Activated T-cell treated with anti-CD3 and anti-CD28 coated beads, Interleukin-2, amount 50 U/mL, for 1 hour (primary cell): ENCODE measurements at regions not wholly inside any gene's neighbourhood (a gene's known extent, or its start where the extent isn't known, plus 50 kb on each side); places are given as distances from the start of the nearest gene placed in this dataset.
A peak's percentile ranks its signal among the peaks of the same experiment; 100 is the strongest.

Experiments used
- DNase-seq: peaks from one replicate; pipeline ENCODE4 v3.0.0-alpha.2; 2020

DNA sequence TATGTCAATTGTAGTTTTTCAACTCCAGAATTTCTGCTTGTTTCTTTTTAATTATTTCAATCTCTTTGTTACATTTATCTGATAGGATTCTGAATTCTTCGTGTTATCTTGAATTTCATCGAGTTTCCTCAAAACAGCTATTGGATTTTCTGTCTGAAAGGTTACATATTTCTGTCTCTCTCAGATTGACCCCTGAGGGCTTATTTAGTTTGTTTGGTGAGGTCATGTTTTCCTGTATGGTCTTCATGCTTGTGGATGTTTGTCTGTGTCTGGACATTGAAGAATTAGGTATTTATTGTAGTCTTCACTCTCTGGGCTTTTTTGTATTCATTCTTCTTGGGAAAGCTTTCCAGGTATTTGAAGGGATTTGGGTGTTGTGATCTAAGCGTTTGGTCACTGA, 85.6 kb downstream of the SNAPC1 start:
- no peak for DNase-seq

DNA sequence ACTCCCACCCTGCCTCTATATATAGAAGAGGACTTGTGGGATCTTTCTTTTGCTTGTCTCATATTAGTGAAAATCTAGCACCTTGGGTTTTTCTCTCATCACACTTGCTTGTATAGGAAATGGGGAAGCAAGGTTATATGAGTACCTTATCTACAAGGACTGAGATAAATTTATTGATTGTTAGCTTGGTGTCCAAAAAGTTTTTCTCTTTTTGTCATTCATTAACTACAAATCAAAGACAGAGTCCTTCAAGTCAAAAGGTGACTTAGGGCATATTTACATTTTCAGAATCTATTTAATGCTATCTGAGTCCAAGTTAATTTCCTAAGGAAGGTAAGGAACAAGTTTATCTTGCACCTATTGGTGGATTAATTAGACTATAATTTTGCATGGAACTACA, 92.7 kb downstream of the SNAPC1 start:
- DNase-seq, result no peak

DNA sequence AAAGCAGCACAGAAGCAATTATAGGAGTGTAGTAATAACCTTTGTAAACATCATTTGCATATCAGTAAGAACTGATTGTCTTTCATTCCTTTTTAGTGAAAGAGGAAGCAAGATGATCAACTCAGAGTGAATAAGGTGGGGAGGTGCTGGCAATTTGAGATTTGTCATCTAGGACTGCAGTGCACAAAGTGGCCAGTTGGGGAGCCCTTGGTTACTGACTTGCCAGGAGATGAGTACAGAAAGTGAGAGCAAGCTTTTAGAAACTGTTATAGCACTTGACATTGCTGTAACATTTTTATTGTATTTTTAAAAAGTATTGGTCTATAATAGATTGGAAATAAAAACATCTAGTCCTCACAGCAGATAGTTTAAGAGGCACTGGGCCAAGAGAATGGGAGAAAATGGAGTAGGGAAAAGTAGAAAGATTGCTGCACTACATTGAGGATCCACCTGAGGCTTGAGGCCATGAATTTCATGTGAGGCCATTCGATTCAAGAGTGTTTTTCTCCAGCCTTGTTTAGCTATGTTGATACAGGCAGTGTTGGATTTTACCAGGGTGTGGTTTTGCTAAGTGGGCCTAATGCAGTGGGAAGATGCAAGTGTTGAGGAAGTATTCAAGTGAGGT, 98.2 kb downstream of the SNAPC1 start:
- peak; percentile 63 for DNase-seq

DNA sequence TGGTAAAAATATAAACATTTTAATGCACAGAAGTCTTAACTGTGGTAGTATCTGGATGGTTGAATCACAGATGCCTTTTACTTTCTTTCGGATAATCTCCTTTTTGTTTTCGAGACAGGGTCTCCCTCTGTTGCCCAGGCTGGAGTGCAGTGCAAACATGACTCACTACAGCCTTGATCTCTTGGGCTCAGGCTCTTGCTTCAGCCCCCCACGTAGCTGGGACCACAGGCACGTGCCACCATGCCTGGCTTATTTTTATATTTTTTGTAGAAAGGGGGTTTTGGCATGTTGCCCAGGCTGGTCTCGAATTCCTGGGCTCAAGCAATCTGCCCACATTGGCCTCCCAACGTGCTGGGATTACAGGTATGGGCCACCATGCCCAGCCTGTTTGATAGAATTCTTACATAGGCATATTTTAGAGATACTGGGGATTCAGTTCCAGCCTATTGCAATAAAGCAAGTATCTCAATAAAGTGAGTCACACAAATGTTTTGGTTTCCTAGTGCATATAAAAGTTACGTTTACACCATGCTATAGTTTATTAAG, 99.2 kb downstream of the SNAPC1 start:
- no peak for DNase-seq

DNA sequence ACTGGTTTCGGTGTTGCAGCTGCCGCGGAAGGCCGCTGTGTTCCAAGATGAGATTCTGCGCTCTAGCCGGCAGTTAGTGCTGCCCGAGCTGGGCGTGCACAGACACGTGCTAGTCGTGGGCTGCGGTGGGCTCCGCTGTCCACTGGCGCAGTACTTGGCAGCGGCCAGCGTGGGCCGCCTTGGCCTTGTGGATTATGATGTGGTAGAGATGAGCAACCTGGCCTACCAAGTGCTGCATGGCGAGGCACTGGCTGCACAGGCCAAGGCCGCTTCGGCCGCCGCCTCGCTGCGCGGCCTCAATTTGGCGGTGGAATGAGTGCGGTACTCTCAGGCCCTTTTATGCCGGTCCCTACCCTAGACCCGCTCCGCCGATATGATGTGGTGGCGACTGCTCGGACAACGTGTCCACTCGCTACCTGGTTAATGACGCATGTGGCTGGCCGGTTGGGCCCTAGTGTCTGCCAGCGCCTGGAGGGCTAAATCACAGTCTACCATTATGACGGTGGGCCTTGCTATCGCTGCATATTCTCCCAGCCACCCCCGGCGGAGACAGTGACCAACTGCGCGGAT, 102.2 kb downstream of the SNAPC1 start:
- no peak for DNase-seq

DNA sequence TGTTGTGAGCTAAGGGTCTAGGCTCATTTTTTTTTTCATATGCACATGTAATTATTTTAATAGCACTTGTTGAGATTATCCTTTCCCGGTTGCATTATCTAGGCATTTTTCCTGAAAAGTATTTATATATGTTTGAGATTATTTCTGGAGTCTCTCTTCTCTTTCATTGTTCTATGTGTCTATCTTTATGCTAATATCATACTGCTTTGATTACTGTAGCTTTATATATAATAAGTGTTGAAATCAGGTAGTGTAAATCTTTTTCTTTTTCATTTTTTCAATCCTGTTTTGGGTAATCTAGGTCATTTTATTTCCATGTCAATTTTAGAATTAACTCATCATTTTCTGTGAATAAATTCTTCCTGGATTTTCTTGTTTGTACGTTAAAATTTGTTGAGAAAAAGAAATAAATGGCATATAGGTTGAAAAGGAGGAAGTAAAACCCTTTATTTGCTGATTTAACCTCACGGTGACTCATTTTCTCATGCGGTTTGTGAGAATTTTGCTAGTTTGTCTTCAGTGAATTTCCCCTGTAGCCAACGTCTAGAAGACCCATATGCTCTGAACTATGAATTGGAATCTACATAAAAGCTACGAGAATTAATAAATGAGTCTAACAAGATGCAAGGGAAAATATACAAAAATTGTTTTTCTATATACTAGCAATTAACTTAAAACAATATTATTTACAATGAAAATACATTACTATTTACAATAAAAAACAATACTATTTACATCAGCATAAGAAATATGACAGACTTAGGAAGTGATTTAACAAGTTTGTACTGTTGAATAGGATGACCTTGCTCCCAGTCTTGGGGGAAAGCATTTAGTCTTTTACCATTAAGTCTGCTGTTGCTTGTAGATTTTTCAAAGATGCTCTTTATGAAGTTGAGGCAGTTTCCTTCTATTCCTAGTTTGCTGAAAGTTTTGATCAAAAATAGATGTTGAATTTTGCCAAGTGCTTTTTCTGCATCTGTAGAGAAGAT, 105.0 kb downstream of the SNAPC1 start:
- no peak for DNase-seq

DNA sequence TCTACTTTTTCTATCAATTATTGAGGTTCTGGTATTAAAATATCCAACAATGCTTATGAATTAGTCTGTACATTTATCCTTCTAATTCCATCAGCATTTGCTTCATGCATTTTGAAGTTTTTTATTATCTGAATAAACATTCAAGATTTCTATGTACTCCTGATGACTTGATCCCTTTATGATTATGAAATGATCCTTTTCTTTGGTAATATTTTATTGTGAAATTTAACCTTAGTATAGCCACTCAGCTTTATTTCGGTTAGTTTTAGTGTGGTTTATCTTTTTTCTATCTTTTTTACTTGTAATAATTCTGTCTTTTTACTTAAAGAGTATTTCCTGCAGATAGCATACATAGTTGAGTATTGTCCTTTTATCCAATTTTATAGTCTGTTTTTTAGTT, 106.6 kb downstream of the SNAPC1 start:
- no peak for DNase-seq

DNA sequence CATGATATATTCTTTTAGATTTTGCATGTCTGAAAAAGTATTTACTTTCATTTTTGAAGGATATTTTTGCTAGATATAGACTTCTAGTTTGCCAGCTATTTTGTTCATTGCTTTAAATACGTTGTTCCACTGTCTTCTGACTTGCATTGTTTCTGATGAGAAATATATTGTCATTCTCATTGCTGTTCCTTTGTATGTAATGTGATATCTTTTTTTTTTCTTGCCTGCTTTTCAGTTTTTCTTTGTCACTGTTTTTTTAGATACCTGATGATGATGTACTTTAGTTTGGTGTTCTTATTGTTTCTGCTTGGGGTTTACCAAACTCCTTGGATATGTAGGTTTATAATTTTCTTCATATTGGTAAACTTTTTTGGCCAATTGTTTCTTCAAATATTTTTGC, 107.9 kb downstream of the SNAPC1 start:
- DNase-seq, result no peak

DNA sequence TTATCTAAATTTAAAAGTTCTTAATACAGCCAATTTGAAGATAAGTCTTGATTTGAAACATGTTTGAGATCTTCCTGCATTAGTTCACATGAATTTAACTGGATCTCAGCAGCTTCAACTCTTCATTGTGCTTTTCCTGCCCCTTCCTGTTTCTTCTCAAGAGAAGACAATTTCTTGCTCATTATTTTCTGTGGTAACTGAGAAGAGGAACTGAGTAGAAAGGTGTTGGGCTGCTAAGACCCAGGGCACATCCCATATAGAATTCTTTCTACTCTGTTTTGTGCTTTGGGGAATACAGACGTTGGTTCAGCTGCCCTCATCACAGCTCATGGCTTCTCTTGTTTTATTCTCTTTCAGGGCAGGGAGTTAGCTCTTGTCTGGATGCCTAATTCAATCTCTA, 110.2 kb downstream of the SNAPC1 start:
- no peak for DNase-seq

DNA sequence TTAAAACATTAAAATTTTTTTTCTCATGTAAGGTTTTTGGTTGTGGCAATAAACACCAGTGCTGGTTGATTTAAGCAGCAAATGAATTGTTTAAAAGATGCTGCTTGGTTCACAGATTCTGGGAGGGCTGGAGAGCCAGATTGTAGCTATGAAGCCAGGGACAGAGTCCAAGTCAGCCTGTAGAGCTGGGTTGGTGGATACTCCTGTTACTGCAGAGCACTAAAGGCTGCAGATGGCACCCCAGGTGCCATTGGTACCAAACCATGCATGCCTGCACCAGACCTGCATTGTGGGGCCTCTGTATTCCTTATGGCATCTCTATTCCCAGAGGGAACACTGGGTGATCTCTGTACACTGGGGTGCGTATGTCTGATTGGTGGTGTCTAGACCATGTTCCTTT, 113.3 kb downstream of the SNAPC1 start:
- DNase-seq, result no peak

DNA sequence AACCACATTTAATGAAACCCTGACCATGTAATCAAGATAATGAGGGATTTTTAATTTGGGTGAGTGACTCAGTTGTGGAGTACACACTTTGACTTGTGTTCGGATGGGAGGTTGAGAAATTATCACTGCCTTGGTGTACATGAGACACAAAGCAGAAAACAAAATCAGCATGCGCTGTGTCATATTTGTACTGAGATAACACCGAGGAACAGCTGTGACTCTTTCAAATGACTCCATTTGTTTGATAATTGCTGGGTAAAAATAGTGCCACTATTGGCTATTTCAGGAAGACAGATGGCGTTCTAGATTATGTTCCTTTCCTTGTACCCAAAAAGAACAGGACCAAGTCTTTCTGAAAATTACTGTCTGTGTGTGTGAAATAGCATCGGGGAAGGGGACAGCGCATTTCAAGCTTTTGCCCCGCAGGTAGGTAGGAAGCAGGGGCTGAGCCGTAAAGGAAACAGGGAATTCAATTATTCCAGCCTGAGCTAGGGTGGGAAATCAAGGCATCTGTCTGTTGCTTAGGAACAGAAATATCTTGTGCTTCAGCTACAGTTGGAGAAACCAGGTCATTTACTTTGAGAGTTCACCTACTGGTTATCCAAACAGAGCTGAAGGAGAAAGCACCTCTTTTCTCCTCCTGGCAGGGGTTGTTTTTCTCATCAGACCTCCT, 114.3 kb downstream of the SNAPC1 start:
- DNase-seq, result no peak

DNA sequence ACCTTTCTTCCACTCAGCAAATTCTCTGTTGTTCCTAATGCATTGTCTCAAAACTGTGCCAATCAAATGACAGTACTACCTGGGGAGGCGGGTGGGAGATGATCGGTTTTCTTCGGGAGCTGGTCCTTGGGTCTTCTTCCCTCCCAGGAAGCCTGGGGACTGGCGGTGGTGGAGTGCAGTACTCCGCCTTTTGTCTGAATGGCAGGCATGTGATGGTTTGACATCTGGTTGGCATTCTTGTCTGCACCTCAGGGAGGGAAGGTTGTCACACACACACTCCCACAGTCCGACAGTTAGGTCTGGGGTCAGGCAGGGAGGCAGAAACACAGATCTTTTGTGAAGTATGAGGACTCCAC, 114.8 kb downstream of the SNAPC1 start:
- DNase-seq, result no peak

DNA sequence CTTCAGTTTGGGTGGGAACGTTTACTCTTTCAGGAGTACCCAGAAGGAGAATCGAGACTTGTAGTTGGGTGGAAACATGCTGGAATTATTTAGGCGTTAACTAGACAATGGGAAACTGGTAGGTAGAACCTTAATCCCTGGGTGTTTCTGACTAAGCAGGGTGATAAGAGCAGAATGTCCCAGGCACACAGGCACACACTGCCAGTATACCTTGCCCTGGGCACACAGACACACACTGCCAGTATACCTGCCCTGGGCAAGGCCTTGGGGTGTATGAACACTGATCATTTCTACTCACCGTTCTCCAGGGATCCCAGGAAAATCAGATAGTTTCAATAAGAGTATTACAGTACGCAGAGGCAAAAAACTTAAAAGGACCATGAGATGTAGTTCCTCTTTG, 115.5 kb downstream of the SNAPC1 start:
- DNase-seq, result no peak

DNA sequence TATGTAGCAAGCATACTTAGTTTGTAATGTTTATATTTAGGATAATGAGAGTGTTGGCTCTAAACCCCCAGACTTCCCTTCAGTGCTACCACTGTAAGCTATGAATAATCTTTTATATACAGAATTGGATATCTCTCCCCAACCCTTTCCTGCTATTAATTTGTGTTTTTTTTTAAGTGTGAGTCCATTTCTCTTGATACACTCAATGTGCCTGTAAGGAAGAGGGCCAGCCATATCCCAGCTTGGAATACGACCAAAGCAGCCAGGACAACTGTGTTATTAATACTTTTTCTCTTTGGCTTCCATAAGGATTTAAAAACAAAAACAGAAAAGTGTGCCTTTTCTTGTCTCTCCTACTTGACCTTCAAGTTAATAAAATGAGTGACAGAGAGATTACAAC, 116.7 kb downstream of the SNAPC1 start:
- DNase-seq, result no peak

DNA sequence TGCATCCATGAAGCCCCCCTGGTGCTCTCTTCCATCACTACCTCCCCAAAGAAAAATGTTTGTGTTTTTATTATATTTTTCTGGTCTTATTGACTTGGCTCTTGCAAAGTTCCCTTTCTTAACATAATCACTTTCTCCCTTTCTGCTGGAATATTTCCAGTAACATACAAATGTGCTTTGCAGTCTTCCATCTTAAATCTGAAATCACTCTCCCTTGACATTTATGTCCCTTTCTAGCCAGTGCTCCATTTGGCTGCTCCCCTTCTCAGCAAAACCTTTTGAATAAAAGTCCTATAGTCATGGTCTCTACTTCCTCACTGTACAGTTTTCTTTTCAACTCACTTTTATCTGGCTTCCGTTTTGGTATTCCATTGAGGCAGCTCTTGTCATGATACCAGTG, 118.8 kb downstream of the SNAPC1 start:
- no peak for DNase-seq

DNA sequence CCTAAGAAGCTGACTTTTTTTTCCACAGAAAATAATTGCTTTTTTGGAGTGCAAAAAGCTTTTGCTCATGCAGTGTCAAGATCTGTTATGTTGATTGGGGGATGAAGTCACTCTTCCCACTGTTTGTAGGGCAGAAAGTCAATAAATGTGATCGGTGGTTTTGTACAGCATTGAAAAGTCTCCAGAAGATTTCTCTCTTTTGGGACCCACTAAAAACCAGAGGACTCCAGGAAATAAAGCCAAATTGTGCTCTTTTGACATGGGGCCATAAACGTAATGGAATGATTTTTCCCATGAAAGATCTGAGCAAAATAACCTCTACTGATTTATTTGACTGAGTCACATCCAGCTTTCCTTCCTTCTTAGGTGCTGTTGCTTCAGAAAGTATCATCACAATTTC, 122.5 kb downstream of the SNAPC1 start:
- DNase-seq, result no peak

DNA sequence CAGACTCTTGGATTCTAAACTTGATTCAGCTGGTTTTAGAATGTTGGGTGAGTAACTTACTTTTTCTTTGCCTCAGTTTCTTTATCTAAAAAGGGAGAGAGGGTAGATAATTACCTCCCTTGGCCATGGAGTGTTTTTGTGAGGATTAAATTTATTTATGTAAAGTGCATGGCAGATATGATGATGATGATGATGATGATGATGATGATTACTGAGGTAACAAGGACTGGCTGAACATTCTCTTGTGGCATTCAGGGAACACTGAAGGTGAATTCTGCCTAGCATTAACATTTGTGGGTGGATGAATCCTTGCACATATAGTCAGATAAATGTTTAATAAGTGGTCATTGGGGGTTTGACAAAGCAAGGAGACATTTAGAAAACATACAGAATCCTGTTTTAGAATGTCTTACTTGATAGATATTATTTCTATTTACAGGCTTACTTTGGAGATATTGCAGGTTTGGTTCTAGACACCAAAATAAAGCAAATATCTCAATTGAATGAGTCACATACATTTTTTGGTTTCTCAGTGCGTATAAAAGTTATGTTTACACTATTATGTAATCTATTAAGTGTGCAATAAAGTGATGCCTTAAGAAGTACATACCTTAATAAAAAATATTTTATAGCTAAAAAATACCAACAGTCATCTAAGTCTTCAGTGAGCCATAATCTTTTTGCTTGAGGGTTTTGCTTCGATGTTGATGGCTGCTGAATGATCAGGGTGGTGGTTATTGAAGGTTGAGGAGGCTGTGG, 123.2 kb downstream of the SNAPC1 start:
- DNase-seq, result no peak

DNA sequence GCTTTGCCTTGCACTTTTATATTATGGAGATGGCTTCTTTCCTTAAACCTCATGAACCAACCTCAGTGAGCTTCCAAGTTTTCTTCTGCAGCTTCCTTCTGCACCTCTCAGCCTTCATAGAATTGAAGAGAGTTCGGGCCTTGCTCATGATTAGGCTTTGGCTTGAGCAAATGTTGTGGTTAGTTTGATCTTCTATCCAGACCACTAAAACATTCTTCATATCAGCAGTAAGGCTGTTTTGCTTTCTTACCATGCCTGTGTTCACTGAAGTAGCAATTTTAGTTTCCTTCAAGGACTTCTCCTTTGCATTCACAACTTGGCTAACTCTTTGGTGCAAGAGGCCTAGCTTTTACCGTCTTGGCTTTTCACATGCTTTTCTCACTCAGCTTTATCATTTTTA, 125.4 kb downstream of the SNAPC1 start:
- no peak for DNase-seq

DNA sequence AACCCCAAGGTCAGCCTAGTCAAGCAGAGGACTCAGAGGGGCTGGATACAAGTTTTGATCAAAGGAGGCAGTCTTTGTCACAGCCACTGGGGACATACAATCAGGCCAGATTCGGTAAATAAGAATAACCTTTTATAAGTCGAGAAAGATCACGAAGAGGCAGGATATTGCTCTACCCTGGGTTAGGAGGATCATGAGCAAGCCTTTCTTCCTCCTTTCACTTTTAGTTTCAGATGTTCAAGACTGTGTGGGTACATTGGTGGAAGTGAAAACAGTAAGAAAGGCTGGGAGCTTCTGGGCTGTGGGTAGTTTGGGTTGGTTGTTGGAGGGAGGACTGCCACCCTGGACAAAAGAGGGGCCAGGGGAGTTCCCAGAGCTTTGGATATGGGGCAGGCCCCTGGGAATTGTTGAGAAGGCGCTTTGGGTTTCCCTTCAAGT, 127.7 kb downstream of the SNAPC1 start:
- no peak for DNase-seq

DNA sequence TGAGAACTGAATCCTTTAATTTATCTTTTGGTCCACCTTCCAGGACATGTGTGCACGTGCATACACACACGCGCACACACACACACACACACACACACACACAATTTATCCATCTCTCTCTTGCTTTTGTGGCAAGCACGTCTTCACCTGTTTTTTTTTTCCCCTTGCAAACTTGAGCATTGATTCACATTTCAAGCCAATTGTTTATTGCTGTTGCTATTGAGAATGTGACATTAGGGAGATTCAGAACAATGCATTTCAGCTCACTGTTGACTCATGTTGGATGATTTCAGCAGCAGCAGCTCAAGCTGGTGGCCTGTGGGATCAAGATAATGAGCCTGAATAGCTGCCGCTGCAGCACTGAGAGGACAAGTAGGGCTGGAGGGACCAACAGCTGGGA, 128.9 kb downstream of the SNAPC1 start:
- DNase-seq, result no peak

DNA sequence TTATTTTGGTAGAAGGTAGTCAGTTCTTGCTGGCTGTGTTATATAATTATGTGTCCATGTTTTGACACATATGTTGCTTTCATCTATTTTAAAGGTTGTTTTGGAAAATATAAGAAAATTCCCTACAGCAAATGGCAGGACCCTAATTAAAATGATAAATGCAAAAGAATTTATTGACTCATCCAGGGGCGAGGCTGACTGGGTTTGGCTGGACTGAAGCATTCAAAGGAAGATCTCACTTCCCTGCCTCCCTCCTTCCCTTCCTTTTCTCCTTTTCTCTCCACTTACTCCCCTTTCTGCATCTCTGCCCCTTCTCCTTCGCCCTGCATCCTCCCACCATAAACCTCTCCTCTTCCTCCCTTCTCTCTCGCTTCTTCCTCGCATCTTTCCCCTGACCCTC, 129.6 kb downstream of the SNAPC1 start:
- DNase-seq, result no peak

DNA sequence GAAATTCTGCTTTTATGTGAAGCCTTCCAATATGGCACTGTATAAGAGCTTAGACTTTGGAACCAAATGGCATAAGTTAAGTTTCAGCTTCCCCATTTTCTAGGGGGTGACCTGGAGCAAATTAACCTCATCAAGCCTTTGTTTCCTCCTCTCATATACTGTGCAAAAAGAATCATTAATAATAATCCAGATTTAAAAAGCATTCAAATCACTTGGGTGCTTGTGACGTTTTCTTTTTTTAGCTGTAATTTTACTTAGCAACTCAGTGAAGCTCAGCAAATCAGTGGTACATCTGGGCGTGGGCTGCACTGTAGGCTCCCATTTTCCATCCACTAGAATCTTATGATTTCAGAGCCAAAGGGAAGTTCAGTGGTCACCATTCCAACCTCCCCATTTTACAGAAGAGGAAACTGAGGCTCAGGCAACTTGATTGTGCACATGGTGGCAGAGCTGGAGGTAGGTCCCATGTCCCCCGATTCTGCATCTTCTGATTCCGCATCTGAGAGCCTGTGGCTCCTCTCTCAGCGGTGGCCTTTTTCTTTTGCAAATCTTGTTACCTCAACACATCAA, 131.2 kb downstream of the SNAPC1 start:
- no peak for DNase-seq
